ENCODE measurements at regions not wholly inside any gene's neighbourhood (a gene's known extent, or its start where the extent isn't known, plus 50 kb on each side); places are given as distances from the start of the nearest gene placed in this dataset.

- TF ChIP-seq, protein P1, sequence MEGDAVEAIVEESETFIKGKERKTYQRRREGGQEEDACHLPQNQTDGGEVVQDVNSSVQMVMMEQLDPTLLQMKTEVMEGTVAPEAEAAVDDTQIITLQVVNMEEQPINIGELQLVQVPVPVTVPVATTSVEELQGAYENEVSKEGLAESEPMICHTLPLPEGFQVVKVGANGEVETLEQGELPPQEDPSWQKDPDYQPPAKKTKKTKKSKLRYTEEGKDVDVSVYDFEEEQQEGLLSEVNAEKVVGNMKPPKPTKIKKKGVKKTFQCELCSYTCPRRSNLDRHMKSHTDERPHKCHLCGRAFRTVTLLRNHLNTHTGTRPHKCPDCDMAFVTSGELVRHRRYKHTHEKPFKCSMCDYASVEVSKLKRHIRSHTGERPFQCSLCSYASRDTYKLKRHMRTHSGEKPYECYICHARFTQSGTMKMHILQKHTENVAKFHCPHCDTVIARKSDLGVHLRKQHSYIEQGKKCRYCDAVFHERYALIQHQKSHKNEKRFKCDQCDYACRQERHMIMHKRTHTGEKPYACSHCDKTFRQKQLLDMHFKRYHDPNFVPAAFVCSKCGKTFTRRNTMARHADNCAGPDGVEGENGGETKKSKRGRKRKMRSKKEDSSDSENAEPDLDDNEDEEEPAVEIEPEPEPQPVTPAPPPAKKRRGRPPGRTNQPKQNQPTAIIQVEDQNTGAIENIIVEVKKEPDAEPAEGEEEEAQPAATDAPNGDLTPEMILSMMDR (IDR thresholded peaks at IDR 0.05), result no peak
- no peak for TF ChIP-seq POLR2A (IDR thresholded peaks at IDR 0.05)
Measured at GRCh38 chr12:98351784-98352183, 163.6 kb upstream of the TMPO start.

Data from adrenal gland (tissue), 5 donors.